OCI-LY1 (cell line): ENCODE measurements at regions not wholly inside any gene's neighbourhood (a gene's known extent, or its start where the extent isn't known, plus 50 kb on each side); places are given as distances from the start of the nearest gene placed in this dataset.

ENCODE experiments used
- EZH2 ChIP-seq: fragments of 200-600 bp; sonication (generic), shearing (Covaris generic); IDR thresholded peaks from 2 replicates; pipeline ENCODE4 v1.8.0; 2017; ENCODE audit warnings: borderline replicate concordance, mixed run types, mild to moderate bottlenecking, antibody characterized with exemption, low read length, moderate library complexity, mixed read lengths
- TF ChIP-seq, protein P1 (sequence below): fragments of 200-600 bp; sonication (generic), shearing (Covaris generic); IDR thresholded peaks from 2 replicates; pipeline ENCODE4 v1.5.1; 2017; ENCODE audit warnings: mild to moderate bottlenecking, antibody characterized with exemption, low read length, moderate library complexity, mixed read lengths

DNA sequence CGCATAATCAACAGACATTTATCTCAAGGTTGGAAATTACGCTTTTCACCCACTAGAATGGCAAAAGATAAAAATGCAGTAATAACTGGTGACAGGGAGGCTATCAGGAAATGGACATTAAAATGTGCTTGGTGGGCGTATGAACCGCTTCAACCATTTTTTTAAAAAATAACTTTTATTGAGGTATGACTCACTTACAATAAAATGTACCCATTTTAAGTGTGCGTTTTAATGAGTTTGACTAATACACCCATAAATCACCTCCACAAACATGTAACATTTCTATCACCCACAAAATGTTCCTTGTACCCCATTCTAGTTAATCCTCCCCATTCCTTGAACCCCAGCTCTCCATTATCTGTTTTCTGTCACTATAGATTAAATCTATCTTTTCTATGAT is 96.8 kb downstream of the IYD start:
- TF ChIP-seq, protein P1, sequence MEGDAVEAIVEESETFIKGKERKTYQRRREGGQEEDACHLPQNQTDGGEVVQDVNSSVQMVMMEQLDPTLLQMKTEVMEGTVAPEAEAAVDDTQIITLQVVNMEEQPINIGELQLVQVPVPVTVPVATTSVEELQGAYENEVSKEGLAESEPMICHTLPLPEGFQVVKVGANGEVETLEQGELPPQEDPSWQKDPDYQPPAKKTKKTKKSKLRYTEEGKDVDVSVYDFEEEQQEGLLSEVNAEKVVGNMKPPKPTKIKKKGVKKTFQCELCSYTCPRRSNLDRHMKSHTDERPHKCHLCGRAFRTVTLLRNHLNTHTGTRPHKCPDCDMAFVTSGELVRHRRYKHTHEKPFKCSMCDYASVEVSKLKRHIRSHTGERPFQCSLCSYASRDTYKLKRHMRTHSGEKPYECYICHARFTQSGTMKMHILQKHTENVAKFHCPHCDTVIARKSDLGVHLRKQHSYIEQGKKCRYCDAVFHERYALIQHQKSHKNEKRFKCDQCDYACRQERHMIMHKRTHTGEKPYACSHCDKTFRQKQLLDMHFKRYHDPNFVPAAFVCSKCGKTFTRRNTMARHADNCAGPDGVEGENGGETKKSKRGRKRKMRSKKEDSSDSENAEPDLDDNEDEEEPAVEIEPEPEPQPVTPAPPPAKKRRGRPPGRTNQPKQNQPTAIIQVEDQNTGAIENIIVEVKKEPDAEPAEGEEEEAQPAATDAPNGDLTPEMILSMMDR: no peak
- no peak for TF ChIP-seq EZH2
